Activated CD8-positive, alpha-beta T cell treated with anti-CD3 and anti-CD28 coated beads for 36 hours (primary cell): ENCODE measurements at regions not wholly inside any gene's neighbourhood (a gene's known extent, or its start where the extent isn't known, plus 50 kb on each side); places are given as distances from the start of the nearest gene placed in this dataset.

ENCODE experiments used
- ATAC-seq: fragments of 200-7000 bp; cut with Tn5 transposase; one replicate; pipeline ENCODE4 v1.10.0; 2021; ENCODE audit warnings: mild to moderate bottlenecking, moderate library complexity
- CTCF ChIA-PET: fragments of 350-600 bp; sonication (Branson Sonifier 250); formaldehyde crosslinking; loops from one replicate; lab custom pipeline; 2021; ENCODE audit warnings: antibody characterized with exemption; lab: Charles Lee
- POLR2A ChIA-PET: fragments of 350-600 bp; sonication (Branson Sonifier 250); formaldehyde crosslinking; loops from one replicate; lab custom pipeline; 2021; ENCODE audit warnings: antibody characterized with exemption; lab: Charles Lee
- DNase-seq: peaks from one replicate; pipeline ENCODE4 v3.0.0-alpha.2; 2020
- H3K27ac Mint-ChIP-seq: one replicate; pipeline ENCODE4 v1.8.0; 2021; ENCODE audit warnings: mild to moderate bottlenecking, mixed read lengths
- H3K27me3 Mint-ChIP-seq: one replicate; pipeline ENCODE4 v1.8.0; 2021; ENCODE audit warnings: mixed read lengths
- H3K36me3 Mint-ChIP-seq: one replicate; pipeline ENCODE4 v1.8.0; 2021; ENCODE audit warnings: low read depth, mixed read lengths
- H3K4me1 Mint-ChIP-seq: one replicate; pipeline ENCODE4 v1.8.0; 2021; ENCODE audit warnings: low read depth, mixed read lengths
- H3K4me3 Mint-ChIP-seq: one replicate; pipeline ENCODE4 v1.8.0; 2021; ENCODE audit warnings: mild to moderate bottlenecking, moderate library complexity, mixed read lengths
- H3K9me3 Mint-ChIP-seq: one replicate; pipeline ENCODE4 v1.8.0; 2021; ENCODE audit warnings: mixed read lengths
- CTCF ChIP-seq: fragments of 200-600 bp; IDR thresholded peaks from one replicate; pipeline ENCODE4 v1.8.0; 2022; ENCODE audit warnings: antibody characterized with exemption, mild to moderate bottlenecking
- intact Hi-C: fragments of 100-400 bp; cut with micrococcal nuclease; formaldehyde crosslinking; loops from one replicate; pipeline ENCODE4 v1.10.0; 2022

GRCh38 chr17:15029469-15029868 is 235.7 kb downstream of the PMP22 start:
- Mint-ChIP-seq H3K27ac (no peak overlapping the region), H3K4me3 (no peak overlapping the region), H3K27me3 (peaks cover 9% of the 10 kb centered on the region), H3K4me1 (no peaks in the 10 kb centered on the region), H3K9me3 (no peaks in the 10 kb centered on the region), H3K36me3 (no peaks in the 10 kb centered on the region)
- DNase-seq (no peak), ATAC-seq (no peak)
- TF ChIP-seq CTCF = no peak
- POLR2A ChIA-PET = no interaction called here
- CTCF ChIA-PET = no interaction called here
- intact Hi-C loops = no loop called here

DNA sequence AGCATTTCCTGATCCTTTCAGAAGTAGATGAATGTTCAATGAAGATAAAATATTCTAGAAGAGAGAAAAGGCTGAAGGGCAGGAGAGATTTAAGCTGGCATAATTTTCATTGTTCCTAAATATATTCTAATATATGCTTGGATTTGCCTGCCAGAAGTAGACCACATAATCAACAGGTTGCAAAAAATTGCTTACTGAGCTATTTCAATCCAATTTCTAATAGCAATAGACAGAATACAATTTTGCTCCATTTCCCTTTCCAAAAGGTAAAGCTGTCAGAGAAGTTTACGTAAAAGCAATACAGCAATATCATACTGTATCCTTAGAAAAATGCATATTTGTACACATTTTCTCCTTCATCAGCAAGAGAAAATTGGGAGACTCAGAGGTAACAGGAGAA is 237.3 kb downstream of the PMP22 start:
- ATAC-seq = no peak
- no peaks in the 10 kb centered on the region for H3K4me1 Mint-ChIP-seq
- no peaks in the 10 kb centered on the region for H3K36me3 Mint-ChIP-seq
- intact Hi-C loops = no loop called here
- ChIA-PET POLR2A (interaction anchor here (0.6 kb wide), 1 partner anchor 466 kb away, joined by 3 read pairs; no protein-coding TSS in a partner anchor), CTCF (no interaction called here)
- H3K27me3 Mint-ChIP-seq = peaks cover 9% of the 10 kb centered on the region
- H3K4me3 Mint-ChIP-seq = no peak overlapping the region
- no peak for TF ChIP-seq CTCF
- H3K9me3 Mint-ChIP-seq = no peaks in the 10 kb centered on the region
- H3K27ac Mint-ChIP-seq = no peak overlapping the region
- DNase-seq = no peak

DNA sequence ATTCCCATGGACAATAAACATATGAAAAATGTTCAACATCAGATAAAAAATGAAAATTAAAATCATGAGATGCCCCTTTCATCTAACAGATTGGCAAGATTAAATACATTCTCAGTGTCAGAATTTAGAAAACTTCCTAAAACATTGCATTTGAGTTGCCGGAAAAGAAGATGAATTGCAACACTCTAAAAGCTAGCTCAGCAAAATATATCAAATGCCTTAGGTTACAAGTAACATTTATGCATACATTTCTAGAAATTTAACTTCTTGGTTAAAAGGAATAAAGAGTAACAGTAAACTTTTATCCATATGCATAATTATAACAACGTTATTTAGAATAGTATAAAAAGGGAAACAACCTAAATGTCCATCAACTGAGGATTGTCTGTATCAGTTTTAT is 239.0 kb downstream of the PMP22 start:
- H3K4me1 Mint-ChIP-seq = no peaks in the 10 kb centered on the region
- no peaks in the 10 kb centered on the region for H3K9me3 Mint-ChIP-seq
- TF ChIP-seq CTCF = no peak
- ATAC-seq = no peak
- H3K27ac Mint-ChIP-seq = no peak overlapping the region
- H3K36me3 Mint-ChIP-seq = no peaks in the 10 kb centered on the region
- no peak overlapping the region for H3K4me3 Mint-ChIP-seq
- POLR2A ChIA-PET = no interaction called here
- DNase-seq = no peak
- intact Hi-C loops = no loop called here
- CTCF ChIA-PET = no interaction called here
- peaks cover 7% of the 10 kb centered on the region for H3K27me3 Mint-ChIP-seq

DNA sequence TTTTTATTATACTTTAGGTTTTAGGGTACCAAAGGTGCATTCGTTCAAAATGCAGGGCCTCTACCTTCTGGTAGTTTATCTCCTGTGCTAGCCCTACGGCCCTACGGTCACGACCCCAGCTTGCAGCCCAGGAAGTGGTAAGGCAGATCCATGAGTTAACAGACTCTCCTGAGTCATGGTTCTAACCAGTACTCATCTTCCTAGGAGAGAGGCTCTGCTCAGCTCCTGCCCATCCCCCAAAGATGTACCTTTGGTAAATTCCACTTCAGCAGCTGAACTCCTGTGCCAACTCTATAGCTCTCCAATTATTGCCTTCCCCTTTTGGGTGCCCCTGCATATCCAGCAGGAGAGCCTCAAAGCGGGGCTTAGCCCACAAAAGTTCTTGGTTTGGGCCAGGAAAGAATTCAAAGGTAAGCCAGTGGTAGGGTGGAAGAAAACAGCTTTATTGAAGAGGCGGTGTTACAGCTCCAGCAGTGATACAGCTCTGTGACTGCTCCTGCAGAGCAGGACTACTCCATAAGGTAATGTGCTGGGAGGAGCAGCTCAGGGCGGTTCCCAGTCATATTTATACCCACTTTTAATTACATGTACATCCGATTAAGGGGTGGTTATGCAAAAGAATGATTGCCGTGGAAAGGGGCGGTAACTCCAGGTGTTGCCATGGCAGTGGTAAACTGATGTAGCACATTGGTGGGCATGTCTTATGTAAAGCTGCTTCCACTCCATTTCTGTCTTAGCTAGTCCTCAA is 241.4 kb downstream of the PMP22 start:
- intact Hi-C loops = no loop called here
- ChIA-PET CTCF (interaction anchor here (1.2 kb wide), 1 partner anchor 10 kb away, joined by 3 read pairs; no protein-coding TSS in a partner anchor), POLR2A (no interaction called here)
- peaks cover 3% of the 10 kb centered on the region for H3K27me3 Mint-ChIP-seq
- no peaks in the 10 kb centered on the region for H3K4me1 Mint-ChIP-seq
- DNase-seq (no peak), ATAC-seq (no peak)
- H3K4me3 Mint-ChIP-seq = no peak overlapping the region
- H3K9me3 Mint-ChIP-seq = no peaks in the 10 kb centered on the region
- no peak for TF ChIP-seq CTCF
- H3K36me3 Mint-ChIP-seq = no peaks in the 10 kb centered on the region
- H3K27ac Mint-ChIP-seq = no peak overlapping the region

- TF ChIP-seq CTCF = no peak
- H3K27me3 Mint-ChIP-seq = peaks cover 4% of the 10 kb centered on the region
- no peaks in the 10 kb centered on the region for H3K36me3 Mint-ChIP-seq
- no peaks in the 10 kb centered on the region for H3K4me1 Mint-ChIP-seq
- intact Hi-C loops = no loop called here
- ATAC-seq (no peak), DNase-seq (no peak)
- H3K27ac Mint-ChIP-seq = no peak overlapping the region
- ChIA-PET POLR2A (no interaction called here), CTCF (interaction anchor here (1.0 kb wide), 1 partner anchor 15 kb away, joined by 3 read pairs; no protein-coding TSS in a partner anchor)
- no peaks in the 10 kb centered on the region for H3K9me3 Mint-ChIP-seq
- no peak overlapping the region for H3K4me3 Mint-ChIP-seq
These were observed 246.0 kb downstream of the PMP22 start for GRCh38 chr17:15019158-15019557.
